IPS DF 6.9 (cell line): ENCODE measurements at regions not wholly inside any gene's neighbourhood (a gene's known extent, or its start where the extent isn't known, plus 50 kb on each side); places are given as distances from the start of the nearest gene placed in this dataset.

Experiments used
- DNase-seq: peaks from one replicate; pipeline ENCODE4 v3.0.0-alpha.2; 2013; ENCODE audit warnings: low read depth, low spot score
- H3K27ac ChIP-seq: one replicate; pipeline ENCODE4 v1.5.1; 2013; ENCODE audit warnings: low read length, control low read depth
- H3K27me3 ChIP-seq: 2 replicates; pipeline ENCODE4 v1.6.1; 2013; ENCODE audit warnings: mild to moderate bottlenecking, low read length; ENCODE audit not compliant: control insufficient read depth, insufficient read depth
- H3K36me3 ChIP-seq: 2 replicates; pipeline ENCODE4 v1.6.1; 2013; ENCODE audit warnings: low read length; ENCODE audit not compliant: control insufficient read depth, insufficient read depth
- H3K4me1 ChIP-seq: 2 replicates; pipeline ENCODE4 v1.6.1; 2013; ENCODE audit warnings: low read length; ENCODE audit not compliant: control insufficient read depth, insufficient read depth
- H3K4me3 ChIP-seq: 2 replicates; pipeline ENCODE4 v1.5.1; 2013; ENCODE audit warnings: mild to moderate bottlenecking, low read length
- H3K9me3 ChIP-seq: 2 replicates; pipeline ENCODE4 v1.6.1; 2013; ENCODE audit warnings: low read length, inconsistent platforms; ENCODE audit not compliant: control insufficient read depth, insufficient read depth
- WGBS: extraction: QIAGEN DNeasy Blood & Tissue Kit; methylation state at CpG from one replicate; pipeline ENCODE4 v1.1.7; 2013; ENCODE audit warnings: mixed read lengths, missing lambda C conversion rate; ENCODE audit not compliant: insufficient read length, insufficient coverage; 5-methylcytosine and 5-hydroxymethylcytosine counted together

GRCh38 chr5:18023986-18024385, 389.7 kb downstream of the TAF11L14 start:
- Histone ChIP-seq H3K9me3 (no peaks in the 10 kb centered on the region), H3K27ac (no peak overlapping the region), H3K4me1 (no peaks in the 10 kb centered on the region), H3K27me3 (no peaks in the 10 kb centered on the region), H3K4me3 (no peak overlapping the region), H3K36me3 (no peaks in the 10 kb centered on the region)
- WGBS, result no CpG with 5 or more reads among the region's 2 CpGs
- no peak for DNase-seq

DNA sequence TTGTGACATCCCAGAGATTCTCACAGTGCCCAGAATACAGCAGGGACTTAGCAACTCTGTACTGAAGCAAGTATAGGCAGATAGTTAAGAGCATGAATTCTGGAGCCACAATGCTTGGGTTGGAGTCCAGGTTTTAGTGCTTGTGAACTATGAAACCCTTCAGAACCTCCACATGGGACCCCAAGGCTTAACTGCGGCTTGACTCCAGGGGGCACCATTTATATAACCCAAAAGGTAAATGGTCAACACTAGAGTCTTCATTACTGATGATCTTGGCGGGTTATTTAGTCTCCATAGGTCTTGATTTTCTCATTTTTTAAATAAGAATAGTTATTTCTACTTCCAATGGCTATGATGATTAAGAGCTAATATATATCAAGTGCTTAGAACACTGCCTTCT, 390.3 kb downstream of the TAF11L14 start:
- no CpG with 5 or more reads among the region's 2 CpGs for WGBS
- Histone ChIP-seq H3K4me1 (no peaks in the 10 kb centered on the region), H3K27ac (no peak overlapping the region), H3K4me3 (no peak overlapping the region), H3K27me3 (no peaks in the 10 kb centered on the region), H3K36me3 (no peaks in the 10 kb centered on the region), H3K9me3 (no peaks in the 10 kb centered on the region)
- no peak for DNase-seq

DNA sequence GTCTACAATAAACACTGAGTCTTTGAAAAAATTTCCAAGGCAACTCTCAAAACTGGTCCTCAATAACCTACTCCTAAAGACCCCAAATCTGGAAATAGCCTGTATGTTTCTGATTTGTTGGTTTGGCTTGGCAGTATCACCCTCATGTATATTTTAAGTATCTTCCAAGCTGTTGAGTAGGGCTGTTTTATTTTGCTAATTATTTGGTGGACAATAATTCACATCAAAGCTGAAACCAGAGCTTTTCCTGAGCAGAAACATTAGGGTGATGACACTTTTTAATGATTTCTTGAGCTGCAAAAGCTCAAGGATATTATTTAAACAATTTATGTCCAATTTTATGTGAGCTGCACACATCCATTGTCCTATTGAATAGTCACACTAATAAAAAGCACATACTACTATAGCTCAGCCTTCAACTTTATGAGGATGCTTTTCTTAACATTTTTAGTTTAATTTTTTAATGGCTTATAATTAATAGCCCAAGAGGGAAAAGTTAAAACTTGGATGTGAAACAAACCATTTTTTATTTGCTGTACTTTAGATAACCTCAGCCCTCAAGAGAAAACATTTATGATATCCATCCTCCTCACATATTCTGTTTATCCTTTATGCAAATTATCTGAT, 393.1 kb downstream of the TAF11L14 start:
- H3K9me3 ChIP-seq, result no peaks in the 10 kb centered on the region
- H3K4me3 ChIP-seq, result no peak overlapping the region
- H3K4me1 ChIP-seq, result no peaks in the 10 kb centered on the region
- no peak for DNase-seq
- H3K27me3 ChIP-seq, result no peaks in the 10 kb centered on the region
- H3K27ac ChIP-seq, result no peak overlapping the region
- no peaks in the 10 kb centered on the region for H3K36me3 ChIP-seq

GRCh38 chr5:18028036-18028435, 393.8 kb downstream of the TAF11L14 start:
- no peaks in the 10 kb centered on the region for H3K27me3 ChIP-seq
- no peaks in the 10 kb centered on the region for H3K9me3 ChIP-seq
- DNase-seq, result no peak
- no peaks in the 10 kb centered on the region for H3K4me1 ChIP-seq
- H3K4me3 ChIP-seq, result no peak overlapping the region
- no peak overlapping the region for H3K27ac ChIP-seq
- no peaks in the 10 kb centered on the region for H3K36me3 ChIP-seq
- WGBS, result no CpG with 5 or more reads among the region's 1 CpG

DNA sequence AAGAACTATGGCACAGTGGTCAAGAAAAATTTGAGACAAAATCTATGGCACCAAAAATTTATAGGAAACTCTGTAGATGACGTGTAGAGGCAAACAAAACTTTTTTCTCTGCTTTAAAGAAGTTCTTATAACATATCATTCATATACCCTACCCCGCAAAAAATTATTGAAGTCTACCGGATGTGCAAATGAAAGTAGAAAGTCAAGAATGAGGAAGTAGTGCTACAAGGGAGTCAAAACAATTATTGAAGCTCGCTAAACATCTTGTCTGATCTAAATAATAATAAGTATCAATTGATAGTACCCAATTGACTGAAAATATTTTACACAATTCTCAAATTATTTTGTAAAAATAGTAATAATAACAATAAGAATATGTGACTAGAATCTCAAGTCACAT, 398.5 kb downstream of the TAF11L14 start:
- no peaks in the 10 kb centered on the region for H3K4me1 ChIP-seq
- H3K9me3 ChIP-seq, result no peaks in the 10 kb centered on the region
- WGBS, result no CpG with 5 or more reads among the region's 4 CpGs
- no peak overlapping the region for H3K4me3 ChIP-seq
- no peaks in the 10 kb centered on the region for H3K36me3 ChIP-seq
- DNase-seq, result no peak
- H3K27ac ChIP-seq, result no peak overlapping the region
- no peaks in the 10 kb centered on the region for H3K27me3 ChIP-seq

- Histone ChIP-seq H3K9me3 (no peaks in the 10 kb centered on the region), H3K4me1 (no peaks in the 10 kb centered on the region), H3K27ac (no peak overlapping the region), H3K36me3 (no peaks in the 10 kb centered on the region), H3K4me3 (no peak overlapping the region), H3K27me3 (no peaks in the 10 kb centered on the region)
- 100% methylated on average over 2 of the region's 2 CpGs for WGBS
- DNase-seq, result no peak
Observed at GRCh38 chr5:18036531-18036930, 402.3 kb downstream of the TAF11L14 start.

GRCh38 chr5:18037718-18038117, 403.5 kb downstream of the TAF11L14 start:
- Histone ChIP-seq H3K36me3 (no peaks in the 10 kb centered on the region), H3K4me1 (no peaks in the 10 kb centered on the region), H3K27me3 (no peaks in the 10 kb centered on the region), H3K9me3 (no peaks in the 10 kb centered on the region), H3K27ac (no peak overlapping the region), H3K4me3 (no peak overlapping the region)
- WGBS, result no CpG with 5 or more reads among the region's 2 CpGs
- no peak for DNase-seq

DNA sequence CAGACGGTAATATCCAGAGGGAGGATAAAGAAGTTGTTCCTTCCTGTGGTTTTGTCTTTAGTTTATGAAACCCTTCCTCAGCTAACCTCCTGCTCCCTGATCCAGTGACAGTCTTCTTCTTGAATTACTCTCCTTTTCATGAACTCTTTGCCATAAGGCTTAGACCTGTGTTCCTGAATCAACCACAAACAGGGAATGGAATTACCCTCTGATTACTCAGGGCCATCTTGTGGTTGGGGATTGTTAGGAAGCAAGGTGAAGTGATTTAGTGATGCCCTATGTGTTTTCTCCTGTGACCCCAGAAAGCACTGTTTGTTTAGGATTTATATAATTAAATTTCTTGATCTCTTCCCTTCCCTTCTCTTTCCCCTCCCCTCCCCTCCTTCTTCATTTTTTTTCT, 409.1 kb downstream of the TAF11L14 start:
- Histone ChIP-seq H3K27me3 (no peaks in the 10 kb centered on the region), H3K27ac (no peak overlapping the region), H3K4me3 (no peak overlapping the region), H3K4me1 (no peaks in the 10 kb centered on the region), H3K36me3 (no peaks in the 10 kb centered on the region), H3K9me3 (no peaks in the 10 kb centered on the region)
- DNase-seq, result no peak
- WGBS, result no CpG with 5 or more reads among the region's 1 CpG

DNA sequence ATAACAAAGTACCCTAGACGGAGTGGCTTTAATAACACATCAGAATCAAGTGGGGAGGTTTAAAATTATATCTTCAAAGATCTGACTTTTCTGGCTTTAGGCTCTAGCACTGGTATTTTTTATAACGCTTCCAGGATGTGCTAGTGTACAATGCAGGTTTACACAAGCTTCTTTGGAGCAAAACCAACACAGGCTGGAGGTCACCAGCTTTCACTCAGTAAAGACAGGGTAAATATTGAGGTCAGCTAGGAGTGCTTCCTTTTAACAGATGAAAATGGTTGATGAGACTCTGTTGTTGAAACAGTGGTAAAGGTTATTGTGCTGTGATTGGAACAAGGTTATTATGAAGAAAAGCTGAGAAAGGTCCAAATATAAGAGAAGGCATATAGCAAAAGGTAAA, 414.2 kb downstream of the TAF11L14 start:
- no peaks in the 10 kb centered on the region for H3K4me1 ChIP-seq
- no CpG with 5 or more reads among the region's 2 CpGs for WGBS
- no peaks in the 10 kb centered on the region for H3K9me3 ChIP-seq
- no peaks in the 10 kb centered on the region for H3K36me3 ChIP-seq
- H3K27ac ChIP-seq, result no peak overlapping the region
- no peak for DNase-seq
- H3K27me3 ChIP-seq, result no peaks in the 10 kb centered on the region
- no peak overlapping the region for H3K4me3 ChIP-seq

- no peaks in the 10 kb centered on the region for H3K4me1 ChIP-seq
- H3K4me3 ChIP-seq, result no peak overlapping the region
- DNase-seq, result no peak
- H3K36me3 ChIP-seq, result no peaks in the 10 kb centered on the region
- no CpG with 5 or more reads among the region's 1 CpG for WGBS
- no peaks in the 10 kb centered on the region for H3K27me3 ChIP-seq
- H3K27ac ChIP-seq, result no peak overlapping the region
- no peaks in the 10 kb centered on the region for H3K9me3 ChIP-seq
Observed at GRCh38 chr5:18050345-18050744, 416.1 kb downstream of the TAF11L14 start.

DNA sequence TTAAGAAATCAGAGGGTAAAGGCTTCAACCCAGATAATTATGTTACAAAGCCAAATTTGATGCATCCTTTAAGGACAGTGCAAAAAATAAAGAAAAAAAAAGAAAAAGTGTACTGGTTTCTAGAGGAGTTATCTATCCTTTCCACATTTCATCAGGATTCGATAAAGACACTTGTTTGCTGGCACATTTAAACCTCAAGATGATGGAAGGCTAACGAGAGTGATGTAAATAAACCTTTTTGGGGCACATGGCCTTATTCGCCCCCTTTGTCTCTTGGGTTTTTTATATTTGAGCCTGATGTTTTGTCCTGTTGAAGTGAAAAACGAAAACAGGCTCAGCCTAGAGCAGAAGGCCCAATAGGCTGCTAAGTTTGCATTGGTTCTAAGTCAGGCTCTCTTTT, 416.5 kb downstream of the TAF11L14 start:
- Histone ChIP-seq H3K4me3 (no peak overlapping the region), H3K36me3 (no peaks in the 10 kb centered on the region), H3K27ac (no peak overlapping the region), H3K9me3 (no peaks in the 10 kb centered on the region), H3K4me1 (no peaks in the 10 kb centered on the region), H3K27me3 (no peaks in the 10 kb centered on the region)
- no peak for DNase-seq
- WGBS, result no CpG with 5 or more reads among the region's 4 CpGs
